H54 (cell line): ENCODE measurements at regions not wholly inside any gene's neighbourhood (a gene's known extent, or its start where the extent isn't known, plus 50 kb on each side); places are given as distances from the start of the nearest gene placed in this dataset.

Experiments
- DNase-seq: peaks from one replicate; pipeline ENCODE4 v3.0.0; 2011; ENCODE audit warnings: low spot score, mixed read lengths; ENCODE audit not compliant: insufficient read length
- FAIRE-seq: peaks from 3 replicates; lab custom pipeline; 2011; peaks lifted over from hg19 to GRCh38; lab: Jason Lieb, UNC
- POLR2A ChIP-seq: IDR thresholded peaks from 2 replicates; pipeline ENCODE4 v1.6.1; 2011; ENCODE audit warnings: low read depth, mild to moderate bottlenecking, low read length

GRCh38 chr10:61503051-61503450, 49.9 kb upstream of the TMEM26 start:
- no peak for DNase-seq

More at GRCh38 chr10:61503051-61503450, 49.9 kb upstream of the TMEM26 start:
- FAIRE-seq: no peak
- TF ChIP-seq POLR2A: no peak
